ENCODE measurements at regions not wholly inside any gene's neighbourhood (a gene's known extent, or its start where the extent isn't known, plus 50 kb on each side); places are given as distances from the start of the nearest gene placed in this dataset.

DNA sequence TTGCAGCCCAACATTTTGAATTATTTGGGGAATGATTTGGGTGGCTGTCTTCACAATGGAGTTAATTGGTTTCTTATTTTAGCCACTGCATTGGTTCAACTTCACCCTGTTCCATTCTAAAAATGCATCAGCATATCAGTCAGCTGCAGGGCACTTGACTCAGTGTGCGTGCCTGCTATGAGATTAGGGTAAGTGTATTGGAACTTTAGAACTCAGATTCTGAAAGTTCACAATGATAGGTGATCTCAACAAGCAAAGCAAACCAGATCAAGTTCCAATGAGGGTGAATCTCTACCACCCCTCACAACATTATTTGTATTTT is 265.0 kb downstream of the ZPLD1 start:
- Histone ChIP-seq H3K79me2 (ENCODE audit: insufficient read depth, low read length) (no peaks in the 10 kb centered on the region), H3K4me1 (ENCODE audit: insufficient read depth, low read length) (no peaks in the 10 kb centered on the region), H2AFZ (ENCODE audit: low read depth, low read length) (no peak overlapping the region), H3K4me3 (ENCODE audit: low read depth in 1 of 2, low read length in 2 of 2) (no peak overlapping the region), H3K9ac (ENCODE audit: low read depth, low read length) (no peak overlapping the region), H3K4me2 (ENCODE audit: insufficient read depth, low read length) (no peak overlapping the region), H3K27me3 (ENCODE audit: insufficient read depth, low read length, poor library complexity) (no peaks in the 10 kb centered on the region), H3K9me3 (ENCODE audit: insufficient read depth, low read length, severe bottlenecking) (no peaks in the 10 kb centered on the region), H3K27ac (ENCODE audit: low read length) (no peak overlapping the region), H3K36me3 (ENCODE audit: insufficient read depth, low read length) (no peaks in the 10 kb centered on the region), H4K20me1 (ENCODE audit: insufficient read depth, low read length) (no peaks in the 10 kb centered on the region)
- no peak for TF ChIP-seq EZH2 (IDR thresholded peaks at IDR 0.05; ENCODE audit: borderline replicate concordance, low read depth, low read length, severe bottlenecking)
- TF ChIP-seq, protein P1, sequence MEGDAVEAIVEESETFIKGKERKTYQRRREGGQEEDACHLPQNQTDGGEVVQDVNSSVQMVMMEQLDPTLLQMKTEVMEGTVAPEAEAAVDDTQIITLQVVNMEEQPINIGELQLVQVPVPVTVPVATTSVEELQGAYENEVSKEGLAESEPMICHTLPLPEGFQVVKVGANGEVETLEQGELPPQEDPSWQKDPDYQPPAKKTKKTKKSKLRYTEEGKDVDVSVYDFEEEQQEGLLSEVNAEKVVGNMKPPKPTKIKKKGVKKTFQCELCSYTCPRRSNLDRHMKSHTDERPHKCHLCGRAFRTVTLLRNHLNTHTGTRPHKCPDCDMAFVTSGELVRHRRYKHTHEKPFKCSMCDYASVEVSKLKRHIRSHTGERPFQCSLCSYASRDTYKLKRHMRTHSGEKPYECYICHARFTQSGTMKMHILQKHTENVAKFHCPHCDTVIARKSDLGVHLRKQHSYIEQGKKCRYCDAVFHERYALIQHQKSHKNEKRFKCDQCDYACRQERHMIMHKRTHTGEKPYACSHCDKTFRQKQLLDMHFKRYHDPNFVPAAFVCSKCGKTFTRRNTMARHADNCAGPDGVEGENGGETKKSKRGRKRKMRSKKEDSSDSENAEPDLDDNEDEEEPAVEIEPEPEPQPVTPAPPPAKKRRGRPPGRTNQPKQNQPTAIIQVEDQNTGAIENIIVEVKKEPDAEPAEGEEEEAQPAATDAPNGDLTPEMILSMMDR (IDR thresholded peaks at IDR 0.05; ENCODE audit: borderline replicate concordance, extremely low read depth, low read length, poor library complexity, severe bottlenecking) = no peak
- DNase-seq (no peak), ATAC-seq (ENCODE audit: insufficient read depth, low read depth) (no peak)

DNA sequence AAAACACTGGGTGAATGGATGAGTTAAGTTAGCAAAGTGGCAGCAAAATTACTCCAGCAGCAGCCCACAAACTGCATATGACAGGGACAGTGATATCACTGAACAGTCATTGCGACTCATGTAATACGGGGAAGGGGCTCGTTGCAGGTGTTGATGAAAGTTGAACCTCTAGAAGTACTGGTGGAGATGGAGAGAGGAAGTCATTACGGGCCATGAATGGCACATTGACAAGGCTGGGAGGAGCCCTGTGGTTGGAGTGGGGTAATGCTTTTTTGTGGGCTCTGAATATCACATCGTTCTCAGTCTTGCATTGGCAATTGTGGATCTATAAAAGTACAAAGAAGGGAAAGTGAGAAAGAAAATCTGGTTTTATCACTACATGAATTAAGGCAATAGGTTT is 278.1 kb downstream of the ZPLD1 start:
- Histone ChIP-seq H3K79me2 (ENCODE audit: insufficient read depth, low read length) (no peaks in the 10 kb centered on the region), H4K20me1 (ENCODE audit: insufficient read depth, low read length) (no peaks in the 10 kb centered on the region), H3K27me3 (ENCODE audit: insufficient read depth, low read length, poor library complexity) (no peaks in the 10 kb centered on the region), H3K9ac (ENCODE audit: low read depth, low read length) (no peak overlapping the region), H3K9me3 (ENCODE audit: insufficient read depth, low read length, severe bottlenecking) (no peaks in the 10 kb centered on the region), H3K4me2 (ENCODE audit: insufficient read depth, low read length) (no peak overlapping the region), H3K4me1 (ENCODE audit: insufficient read depth, low read length) (no peaks in the 10 kb centered on the region), H3K27ac (ENCODE audit: low read length) (no peak overlapping the region), H3K4me3 (ENCODE audit: low read depth in 1 of 2, low read length in 2 of 2) (no peak overlapping the region), H3K36me3 (ENCODE audit: insufficient read depth, low read length) (no peaks in the 10 kb centered on the region), H2AFZ (ENCODE audit: low read depth, low read length) (no peak overlapping the region)
- no peak for TF ChIP-seq EZH2 (IDR thresholded peaks at IDR 0.05; ENCODE audit: borderline replicate concordance, low read depth, low read length, severe bottlenecking)
- TF ChIP-seq, protein P1 (IDR thresholded peaks at IDR 0.05; ENCODE audit: borderline replicate concordance, extremely low read depth, low read length, poor library complexity, severe bottlenecking) = no peak
- peak; percentile 77 for ATAC-seq (ENCODE audit: insufficient read depth, low read depth)
- peak; percentile 15 for DNase-seq

DNA sequence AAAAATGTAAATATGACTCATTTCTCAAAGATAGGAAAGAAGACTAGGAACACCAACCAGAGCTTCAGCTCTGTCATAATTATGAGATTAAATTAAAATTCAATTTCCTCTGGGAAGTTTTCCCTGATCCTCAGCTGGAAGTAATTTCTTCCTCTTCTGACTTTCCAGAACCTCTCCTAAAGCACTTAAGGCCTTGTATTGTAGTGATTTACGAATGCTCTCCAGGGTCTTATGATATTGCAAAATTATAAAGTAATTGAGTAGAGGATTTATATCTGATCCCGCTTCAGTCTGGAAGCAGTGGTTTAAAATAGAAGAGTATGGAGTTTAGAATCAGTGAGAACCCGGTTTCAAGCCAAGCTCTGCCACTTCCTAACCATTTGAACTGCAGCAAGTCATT is 279.8 kb downstream of the ZPLD1 start:
- Histone ChIP-seq H3K4me1 (ENCODE audit: insufficient read depth, low read length) (no peaks in the 10 kb centered on the region), H3K27me3 (ENCODE audit: insufficient read depth, low read length, poor library complexity) (no peaks in the 10 kb centered on the region), H3K9ac (ENCODE audit: low read depth, low read length) (no peak overlapping the region), H3K79me2 (ENCODE audit: insufficient read depth, low read length) (no peaks in the 10 kb centered on the region), H4K20me1 (ENCODE audit: insufficient read depth, low read length) (no peaks in the 10 kb centered on the region), H3K4me3 (ENCODE audit: low read depth in 1 of 2, low read length in 2 of 2) (no peak overlapping the region), H3K9me3 (ENCODE audit: insufficient read depth, low read length, severe bottlenecking) (no peaks in the 10 kb centered on the region), H2AFZ (ENCODE audit: low read depth, low read length) (no peak overlapping the region), H3K36me3 (ENCODE audit: insufficient read depth, low read length) (no peaks in the 10 kb centered on the region), H3K27ac (ENCODE audit: low read length) (no peak overlapping the region), H3K4me2 (ENCODE audit: insufficient read depth, low read length) (no peak overlapping the region)
- ATAC-seq (ENCODE audit: insufficient read depth, low read depth) = no peak
- DNase-seq = no peak
- TF ChIP-seq, protein P1 (IDR thresholded peaks at IDR 0.05; ENCODE audit: borderline replicate concordance, extremely low read depth, low read length, poor library complexity, severe bottlenecking) = no peak
- TF ChIP-seq EZH2 (IDR thresholded peaks at IDR 0.05; ENCODE audit: borderline replicate concordance, low read depth, low read length, severe bottlenecking) = no peak
